ENCODE measurements at regions not wholly inside any gene's neighbourhood (a gene's known extent, or its start where the extent isn't known, plus 50 kb on each side); places are given as distances from the start of the nearest gene placed in this dataset.

DNA sequence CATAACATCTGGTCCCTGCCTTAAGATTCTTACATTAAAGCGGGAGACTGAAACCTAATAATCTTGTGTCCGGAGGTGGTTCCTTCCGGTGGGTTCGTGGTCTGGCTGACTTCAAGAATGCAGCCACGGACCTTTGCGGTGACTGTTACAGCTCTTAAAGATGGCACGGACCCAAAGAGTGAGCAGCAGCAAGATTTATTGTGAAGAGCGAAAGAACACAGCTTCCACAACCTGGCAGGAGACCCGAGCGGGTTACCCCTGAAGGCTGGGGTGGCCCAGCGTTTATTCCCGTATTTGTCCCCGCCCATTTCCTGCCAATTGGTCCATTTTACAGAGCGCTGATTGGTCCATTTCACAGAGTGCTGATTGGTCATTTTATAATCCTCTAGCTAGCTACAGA is 122.3 kb upstream of the SIX2 start:
- no peak for TF ChIP-seq POLR2A (IDR thresholded peaks at IDR 0.05)
- no peak for TF ChIP-seq CTCF (IDR thresholded peaks at IDR 0.05)

All from breast epithelium (tissue), 3 donors.